ENCODE measurements at regions not wholly inside any gene's neighbourhood (a gene's known extent, or its start where the extent isn't known, plus 50 kb on each side); places are given as distances from the start of the nearest gene placed in this dataset.
A peak's percentile ranks its signal among the peaks of the same experiment; 100 is the strongest.
"Not testable (repeated sequence)": the region's sequence is repeated elsewhere in the genome, so short reads cannot be mapped to it uniquely, and the experiment has no call there.

DNA sequence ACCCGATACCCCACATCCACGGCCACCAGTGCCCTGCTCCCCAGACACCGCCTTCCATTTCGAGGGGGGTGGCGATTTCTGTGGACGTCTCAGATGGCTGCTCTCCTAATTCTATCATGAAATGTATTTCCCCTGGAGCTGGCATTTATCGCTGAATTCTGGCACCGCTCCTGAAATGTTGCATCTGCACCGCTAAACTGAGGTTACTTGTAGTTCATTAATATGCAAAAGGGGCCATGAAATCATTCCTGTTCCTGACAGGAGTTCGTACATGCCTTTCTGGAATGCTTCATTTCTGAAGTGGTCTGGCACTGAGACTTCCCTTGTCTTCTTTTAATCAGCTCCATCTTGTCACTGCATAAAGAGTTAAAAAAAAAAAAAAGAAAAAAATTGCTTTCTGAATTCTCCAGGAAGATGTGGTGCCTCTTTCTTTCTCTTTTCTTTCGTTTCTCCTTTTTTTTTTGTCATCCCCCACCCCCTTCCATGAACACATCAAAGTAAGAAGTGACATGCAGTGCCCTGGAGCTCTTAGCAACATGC lies 97.7 kb upstream of the SMARCA2 start:
- no peak for DNase-seq (ENCODE audit: low read depth in 2 of 2)

DNA sequence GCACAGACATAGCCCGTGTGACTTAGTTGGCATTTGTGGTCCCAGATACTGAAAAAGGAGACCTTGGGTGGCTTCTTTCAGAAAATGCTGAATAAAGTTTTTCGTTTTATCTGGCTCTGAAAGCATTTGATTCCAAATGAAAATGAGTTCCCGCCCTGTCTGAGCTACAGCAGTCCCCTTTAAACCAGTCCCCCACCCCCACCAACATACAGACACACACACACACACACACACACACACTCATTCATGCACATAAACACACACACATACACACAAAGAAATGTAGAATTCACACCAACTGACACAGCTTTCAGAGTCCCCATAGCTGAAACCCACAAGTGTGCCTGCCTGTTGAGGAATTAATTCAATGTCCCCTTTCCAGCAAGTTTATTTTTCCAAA lies 97.0 kb upstream of the SMARCA2 start:
- DNase-seq (ENCODE audit: low read depth in 2 of 2): no peak

DNA sequence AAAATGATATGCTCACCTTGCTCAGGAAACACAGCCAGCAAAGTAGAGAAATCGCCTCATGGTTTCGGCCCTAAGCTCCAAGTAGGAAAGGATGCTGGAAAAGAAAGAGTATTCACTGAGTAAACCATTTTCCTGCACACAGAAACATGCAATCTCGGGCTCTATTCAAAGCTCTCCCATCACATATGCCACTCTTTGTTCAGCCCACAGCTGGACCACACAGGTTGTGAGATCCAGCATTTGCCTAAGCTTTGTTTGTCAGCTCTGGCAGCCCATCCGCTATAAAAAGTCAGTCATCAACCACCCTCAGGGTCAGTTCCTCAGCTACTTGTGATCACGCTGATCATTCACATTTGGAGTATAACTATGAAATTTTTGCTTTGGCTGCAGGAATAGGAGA lies 96.5 kb upstream of the SMARCA2 start:
- DNase-seq (ENCODE audit: low read depth in 2 of 2): no peak

DNA sequence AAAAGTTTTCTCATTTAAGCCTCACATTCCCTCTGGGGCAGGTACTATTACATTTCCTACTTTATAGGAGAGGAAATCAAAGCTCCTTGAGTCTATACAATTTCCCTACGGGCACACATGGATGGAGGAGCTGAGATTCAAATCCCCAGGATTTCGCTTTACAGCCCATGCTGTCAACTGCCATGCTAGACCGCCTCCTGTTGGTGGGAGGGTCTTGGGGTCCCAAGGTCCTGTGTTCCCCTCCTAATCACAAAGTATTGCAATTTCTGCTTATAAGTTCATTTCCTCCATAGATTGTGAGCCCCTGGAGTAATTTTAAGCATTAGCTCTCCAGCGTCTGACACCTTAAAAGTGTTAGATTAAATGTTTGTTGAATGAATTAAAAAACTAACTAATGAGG lies 95.9 kb upstream of the SMARCA2 start:
- DNase-seq (ENCODE audit: low read depth in 2 of 2): no peak

DNA sequence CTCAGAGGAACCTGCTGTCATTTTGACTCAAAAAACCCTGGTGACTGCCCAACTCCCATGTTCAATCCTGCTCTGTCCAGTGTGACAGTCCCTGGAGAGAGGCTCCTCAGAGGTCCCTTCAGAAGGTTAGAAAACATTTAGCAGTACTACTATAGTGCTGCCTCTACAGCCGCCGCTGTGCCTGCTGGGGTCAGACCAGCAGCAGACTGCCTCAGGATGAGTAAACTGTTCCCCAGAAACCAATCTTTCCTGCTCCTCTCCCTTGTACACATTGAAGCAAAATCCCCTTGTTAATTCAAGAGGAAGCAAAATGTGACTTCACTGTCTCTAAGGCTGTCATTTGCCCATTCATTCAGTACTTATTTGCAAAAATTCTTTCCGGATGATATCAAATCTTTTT lies 94.8 kb upstream of the SMARCA2 start:
- DNase-seq (ENCODE audit: low read depth in 2 of 2): no peak

DNA sequence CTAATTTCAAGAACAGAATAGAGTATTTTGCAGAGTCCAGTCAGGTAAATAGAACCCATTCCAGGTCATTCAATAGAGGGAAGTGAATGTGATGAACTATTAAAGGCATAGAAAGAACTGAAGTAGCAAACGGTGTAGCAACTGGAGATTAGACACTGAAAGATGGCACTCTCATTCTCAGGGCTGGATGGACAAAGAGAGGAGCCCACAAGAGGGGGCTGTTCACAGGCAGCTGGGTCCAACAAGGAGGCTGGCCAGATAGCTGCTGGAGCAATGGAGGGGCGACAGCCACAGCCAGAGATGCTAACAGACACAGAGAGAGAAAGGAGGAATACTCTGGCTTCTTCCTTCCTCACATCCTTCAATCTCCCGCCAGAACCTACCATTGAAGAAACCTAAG lies 93.1 kb upstream of the SMARCA2 start:
- no peak for DNase-seq (ENCODE audit: low read depth in 2 of 2)

DNA sequence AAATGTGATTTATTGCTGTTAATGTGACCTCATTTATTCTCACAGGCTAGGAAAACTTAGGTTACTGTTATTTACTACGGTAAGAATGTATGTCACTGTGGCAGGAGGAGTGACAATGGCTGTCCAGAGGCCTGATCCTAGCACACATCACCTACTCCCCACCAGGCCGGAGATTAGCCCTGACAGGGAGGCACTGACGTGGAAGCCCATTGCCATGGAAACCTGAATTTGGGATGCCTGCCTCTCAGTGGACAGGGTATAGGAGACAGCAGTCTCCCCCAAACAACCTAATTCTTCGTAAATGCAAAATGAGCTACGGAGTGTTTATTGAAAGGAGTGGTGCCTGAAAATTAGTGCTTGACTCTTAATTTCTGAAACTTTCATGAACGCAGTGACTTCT lies 87.6 kb upstream of the SMARCA2 start:
- no peak for DNase-seq (ENCODE audit: low read depth in 2 of 2)

DNA sequence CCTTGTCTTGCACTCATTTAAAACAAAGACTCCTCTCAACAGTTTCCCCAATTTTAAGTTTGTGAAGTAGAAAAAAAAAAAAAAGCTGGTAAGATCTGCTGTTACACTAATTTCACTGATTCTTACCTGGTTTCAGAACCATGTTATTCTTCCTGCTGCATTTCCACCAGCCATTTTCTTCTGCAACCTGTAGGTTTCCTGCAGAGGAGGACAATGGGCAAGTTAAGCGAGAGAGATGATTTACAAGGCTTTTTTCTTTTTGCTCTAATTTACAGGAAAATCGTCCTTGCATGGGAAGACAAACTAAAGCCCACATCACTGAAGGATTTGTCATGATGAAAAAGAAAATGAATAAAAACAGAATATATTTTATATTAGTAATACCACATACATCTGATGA lies 86.0 kb upstream of the SMARCA2 start:
- no peak for DNase-seq (ENCODE audit: low read depth in 2 of 2)

DNA sequence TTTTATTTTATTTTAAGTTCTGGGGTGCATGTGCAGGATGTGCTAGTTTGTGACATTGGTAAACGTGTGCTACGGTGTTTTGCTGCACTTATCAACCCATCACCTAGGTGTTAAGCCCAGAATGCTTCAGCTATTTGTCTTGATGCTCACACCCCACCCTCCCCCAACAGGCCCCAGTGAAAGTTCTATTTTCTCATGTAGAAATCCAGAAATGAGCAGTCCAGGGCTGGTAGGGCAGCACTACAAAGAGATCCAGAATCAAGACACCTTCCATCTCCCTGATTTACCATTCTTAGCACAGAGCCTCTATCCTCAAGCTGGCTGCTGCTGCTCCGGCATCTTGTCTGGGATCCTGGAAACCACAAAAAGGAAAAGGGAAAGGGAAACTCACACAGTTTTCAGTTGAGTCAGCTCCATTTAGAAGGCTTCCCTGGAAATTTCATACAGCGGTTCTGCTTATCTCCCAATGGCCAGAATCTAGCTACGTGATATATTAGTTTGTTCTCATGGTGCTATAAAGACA lies 85.4 kb upstream of the SMARCA2 start:
- no peak for DNase-seq (ENCODE audit: low read depth in 2 of 2)

DNA sequence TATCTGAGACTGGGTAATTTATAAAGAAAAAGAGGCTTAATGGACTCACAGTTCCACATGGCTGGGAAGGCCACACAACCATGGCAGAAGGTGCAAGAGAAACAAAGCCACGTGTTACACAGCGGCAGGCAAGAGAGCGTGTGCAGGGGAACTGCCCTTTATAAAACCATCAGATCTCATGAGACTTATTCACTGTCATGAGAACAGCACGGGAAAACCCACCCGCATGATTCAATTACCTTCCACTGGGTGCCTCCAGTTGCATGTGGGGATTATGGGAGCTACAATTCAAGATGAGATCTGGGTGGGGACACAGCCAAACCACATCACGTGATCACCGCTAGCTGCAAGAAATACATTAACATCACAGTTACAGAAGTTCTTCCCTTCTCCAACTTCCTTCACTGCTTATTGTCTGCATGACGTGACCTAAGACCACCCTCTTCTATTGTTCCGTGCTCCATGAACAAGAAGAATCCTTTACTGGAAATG lies 84.9 kb upstream of the SMARCA2 start:
- DNase-seq (ENCODE audit: low read depth in 2 of 2): not testable (repeated sequence)

DNA sequence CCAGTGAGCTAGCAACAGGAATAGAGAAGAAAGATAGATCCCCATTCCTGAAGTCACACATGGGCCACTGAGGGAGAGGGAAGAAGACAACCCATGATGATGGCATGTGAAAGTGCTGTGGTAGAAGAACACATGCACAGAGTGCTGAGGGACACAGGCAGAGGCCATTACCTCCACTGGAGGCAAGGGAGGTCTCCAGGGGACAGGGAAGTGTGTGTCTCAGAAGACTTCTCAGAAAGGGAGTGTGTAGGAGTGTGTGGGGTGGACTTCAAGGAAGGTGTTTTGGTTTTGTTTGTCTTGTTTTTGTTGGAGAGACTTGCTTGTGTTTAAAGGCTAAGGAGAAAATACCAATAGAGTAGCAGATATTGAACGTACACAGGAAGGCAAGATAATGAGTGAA lies 77.0 kb upstream of the SMARCA2 start:
- no peak for DNase-seq (ENCODE audit: low read depth in 2 of 2)

DNA sequence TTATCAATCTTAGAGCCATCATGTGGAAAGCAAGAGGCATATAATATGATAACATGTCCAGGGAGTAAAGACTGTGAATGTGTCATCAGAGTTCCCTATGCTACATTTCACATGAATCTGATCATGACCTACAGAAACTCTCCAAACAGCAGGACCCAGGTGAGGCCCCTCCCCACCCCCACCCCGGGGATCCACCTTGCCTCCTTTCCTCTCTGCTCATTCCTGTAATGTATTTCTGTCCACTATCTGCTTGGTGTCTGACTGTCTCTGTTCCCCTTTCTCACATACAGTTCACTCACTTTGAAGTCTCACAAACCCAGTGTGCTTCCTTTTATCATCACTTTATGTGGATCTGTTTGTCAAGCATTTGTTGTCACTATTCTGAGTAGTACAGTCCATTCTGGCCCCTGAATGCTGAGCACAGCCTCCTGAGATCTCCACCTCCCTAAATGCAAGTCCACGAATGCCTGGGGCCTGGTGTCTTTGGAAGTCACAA lies 76.4 kb upstream of the SMARCA2 start:
- no peak for DNase-seq (ENCODE audit: low read depth in 2 of 2)

DNA sequence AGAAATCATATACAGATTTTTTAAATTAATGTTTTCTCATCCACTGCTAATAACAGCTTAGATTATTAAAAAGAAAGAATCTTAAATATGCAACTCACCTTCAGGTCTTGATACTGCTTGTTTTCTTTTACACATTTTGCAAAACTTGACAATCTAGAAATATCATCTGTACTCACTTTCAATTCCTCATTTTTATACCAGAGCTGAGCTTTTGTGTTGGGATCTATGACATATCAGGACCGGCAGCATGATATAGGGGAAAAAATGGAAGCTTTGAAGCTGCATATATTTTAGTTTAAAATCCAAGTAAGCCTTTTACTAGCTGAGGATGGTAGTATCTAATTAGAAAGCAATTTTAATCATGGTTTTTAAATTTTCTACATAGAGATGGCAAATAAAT lies 75.7 kb upstream of the SMARCA2 start:
- no peak for DNase-seq (ENCODE audit: low read depth in 2 of 2)

DNA sequence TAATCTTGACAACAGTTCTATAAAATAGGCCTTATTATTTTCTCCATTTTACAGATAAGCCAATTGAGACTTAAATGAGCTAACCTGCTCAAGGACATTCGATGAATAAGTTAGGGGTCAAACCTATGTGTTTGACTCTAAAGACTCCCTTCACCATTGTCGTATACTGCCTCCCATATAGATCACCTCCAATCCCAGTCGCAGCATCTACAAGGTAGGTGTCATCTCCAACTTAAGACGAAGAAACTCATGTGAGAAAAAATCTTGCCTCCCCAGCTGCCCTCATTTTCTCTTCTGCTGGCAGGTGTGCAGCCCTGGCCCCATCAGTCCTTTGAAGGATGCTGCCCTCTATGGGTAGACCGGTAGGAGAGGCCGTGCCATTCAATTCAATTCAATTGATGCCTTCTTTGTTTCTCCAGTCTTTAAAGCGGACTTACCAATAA lies 75.2 kb upstream of the SMARCA2 start:
- peak; percentile 2 to 30 for DNase-seq (ENCODE audit: low read depth in 2 of 2)

DNA sequence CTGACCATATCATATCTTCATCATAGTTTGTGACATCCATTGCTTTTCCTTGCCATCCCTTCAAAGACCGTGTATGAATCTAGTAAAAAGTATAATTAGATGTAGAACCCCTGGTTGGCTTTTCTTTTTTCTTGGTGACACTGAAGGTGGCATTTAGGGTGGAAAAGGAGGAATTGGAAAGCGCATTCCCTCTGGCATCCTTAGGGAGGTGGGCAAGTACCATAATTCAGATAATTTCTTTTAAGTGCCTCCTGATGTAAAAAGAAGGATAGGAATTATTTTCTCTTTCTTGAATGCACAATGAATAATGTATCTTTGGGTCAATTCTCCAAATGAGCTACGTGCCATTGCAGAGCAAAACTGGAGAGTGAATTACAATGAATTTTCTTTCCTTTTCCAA lies 73.2 kb upstream of the SMARCA2 start:
- peak; percentile 6 to 7 for DNase-seq (ENCODE audit: low read depth in 2 of 2)

DNA sequence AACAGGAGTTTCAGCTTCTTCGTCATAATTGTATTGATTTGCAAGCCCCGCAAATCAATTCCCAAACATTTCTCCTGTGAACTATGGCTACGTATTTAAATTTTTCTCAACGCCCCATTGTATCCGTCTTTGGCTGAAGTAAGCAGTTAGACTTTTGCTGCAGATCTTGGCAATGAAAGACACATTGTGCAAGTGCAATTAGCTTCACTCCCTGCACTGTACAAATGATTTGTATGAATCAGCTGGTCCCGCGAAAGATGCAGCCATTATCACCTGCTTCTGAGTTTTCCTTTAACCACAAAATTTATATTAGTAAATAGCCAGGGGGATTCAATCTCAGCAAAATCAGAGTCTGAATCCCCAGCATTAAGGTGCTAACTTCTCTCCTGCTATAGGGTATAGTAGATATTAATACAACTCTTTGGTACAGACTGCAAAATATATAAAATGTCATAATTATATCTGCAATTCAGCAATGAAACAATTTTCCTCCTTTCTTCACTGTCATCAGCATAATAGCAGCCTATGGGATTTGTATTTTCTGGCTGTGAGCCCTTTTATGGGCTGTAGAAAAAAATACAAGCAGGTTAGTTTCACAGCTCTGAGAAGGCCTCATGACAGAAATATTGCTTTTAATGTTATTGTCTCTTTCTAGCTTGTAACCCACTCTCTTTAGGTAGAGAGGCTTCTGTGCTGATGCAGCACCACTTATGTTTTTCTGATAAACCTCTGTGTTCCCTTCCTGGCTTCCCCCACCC lies 68.4 kb upstream of the SMARCA2 start:
- DNase-seq (ENCODE audit: low read depth in 2 of 2): no peak

DNA sequence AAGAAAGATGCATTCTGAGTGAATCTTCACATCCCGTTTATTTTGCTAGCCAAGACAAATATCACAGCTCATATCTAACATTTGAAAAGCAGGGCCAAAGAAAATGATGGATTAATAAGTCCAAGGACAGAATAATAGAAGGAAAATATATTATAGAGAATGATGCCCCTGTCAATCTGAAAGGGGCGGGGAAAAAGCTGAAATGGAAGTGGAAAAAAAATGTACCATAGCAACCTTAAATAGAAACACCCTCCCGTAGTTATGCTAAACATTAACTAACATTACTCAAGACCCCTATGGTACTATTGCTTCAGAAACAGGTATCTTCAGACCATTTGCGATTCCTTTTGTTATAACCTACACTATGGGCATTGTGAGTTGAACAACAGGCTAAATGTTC lies 67.7 kb upstream of the SMARCA2 start:
- DNase-seq (ENCODE audit: low read depth in 2 of 2): no peak

DNA sequence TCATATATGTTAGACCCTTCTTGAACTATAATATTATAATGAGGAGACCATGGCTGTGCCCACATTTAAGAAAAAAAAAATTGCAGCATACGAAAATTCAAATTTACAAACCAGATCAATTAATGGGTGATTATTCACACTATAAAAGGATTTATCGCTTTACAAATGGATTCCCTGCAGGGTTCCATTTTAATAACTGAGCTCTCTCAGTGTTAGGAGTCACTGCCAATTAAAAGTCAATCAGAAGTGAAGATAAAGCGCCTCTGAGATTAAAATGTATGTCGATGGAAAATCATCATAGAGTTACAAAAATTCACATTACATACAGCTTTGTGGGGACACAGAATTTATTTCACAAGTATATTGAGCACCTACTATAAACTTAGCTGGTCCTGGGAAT lies 66.6 kb upstream of the SMARCA2 start:
- no peak for DNase-seq (ENCODE audit: low read depth in 2 of 2)

DNA sequence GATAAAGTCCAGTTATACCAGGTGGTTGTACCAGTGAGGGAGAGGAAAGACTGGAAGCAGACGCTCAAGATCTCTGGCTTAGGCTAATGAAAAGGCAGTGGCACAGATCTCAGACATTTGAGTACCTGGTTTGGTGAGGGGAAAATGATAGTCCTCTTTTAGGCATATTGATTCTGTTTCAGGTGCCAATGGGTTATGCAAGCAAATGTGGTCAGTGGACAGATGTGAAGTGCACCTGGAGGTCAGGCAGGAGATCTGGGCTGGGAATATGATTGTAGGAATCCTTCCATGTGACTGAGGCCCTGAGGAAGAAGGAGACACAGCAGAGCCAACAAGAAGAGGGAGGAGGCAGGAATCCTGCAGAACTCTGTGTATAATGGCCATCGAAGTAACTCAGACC lies 63.7 kb upstream of the SMARCA2 start:
- DNase-seq (ENCODE audit: low read depth in 2 of 2): no peak

DNA sequence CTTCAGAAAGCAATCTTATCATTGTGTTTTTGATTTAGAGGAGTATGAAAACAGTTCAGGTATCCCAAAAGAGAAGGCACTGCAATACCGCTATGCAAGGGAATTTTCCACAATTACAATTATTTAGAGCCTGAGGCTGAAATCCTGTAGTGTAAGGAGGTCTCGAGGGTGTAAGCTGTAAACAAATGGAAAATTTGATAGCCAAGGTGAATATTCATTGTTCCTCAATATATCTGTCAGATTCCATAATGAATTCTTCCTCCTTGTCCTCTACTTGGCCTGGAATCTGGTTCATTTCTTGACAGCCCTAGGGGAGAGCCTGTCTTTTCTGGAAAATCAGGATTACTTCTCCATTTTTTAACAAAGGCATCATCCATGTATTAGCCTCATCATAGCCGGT lies 63.1 kb upstream of the SMARCA2 start:
- DNase-seq (ENCODE audit: low read depth in 2 of 2): no peak

DNA sequence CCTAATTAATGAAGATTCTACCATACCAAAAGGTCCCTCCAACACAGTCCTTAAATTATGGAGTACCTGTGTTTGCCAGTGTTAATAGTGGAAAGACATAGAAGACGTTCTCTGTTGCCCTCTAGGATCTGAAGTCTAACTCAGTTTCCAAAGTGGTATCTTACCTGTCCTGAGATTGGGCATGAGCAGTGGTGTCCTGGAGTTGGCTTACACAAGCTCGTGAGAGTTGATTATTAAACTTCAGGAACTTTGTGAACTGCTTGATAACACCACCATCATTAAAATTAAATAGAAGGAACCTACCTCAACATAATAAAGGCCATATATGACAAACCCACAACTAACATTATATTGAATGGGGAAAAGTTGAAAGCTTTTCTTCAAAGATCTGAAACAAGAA lies 60.9 kb upstream of the SMARCA2 start:
- no peak for DNase-seq (ENCODE audit: low read depth in 2 of 2)

DNA sequence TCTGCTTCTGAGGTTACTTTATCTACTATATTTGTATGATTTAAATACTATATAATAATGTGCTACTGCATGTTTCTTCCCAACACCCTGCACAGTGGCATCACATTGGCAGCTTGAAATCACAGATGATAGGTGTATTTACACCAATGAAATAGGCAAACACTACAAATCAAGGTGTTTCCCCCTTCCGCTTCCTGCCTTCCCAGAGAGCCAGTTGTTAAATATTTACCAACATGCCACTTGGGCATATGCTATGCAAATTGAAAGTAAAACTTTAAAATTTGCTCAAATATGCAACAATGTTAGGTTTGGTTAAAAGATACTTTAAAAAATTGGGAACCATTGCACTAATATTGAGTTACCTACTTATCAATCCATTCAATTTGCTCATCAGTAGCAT lies 58.2 kb upstream of the SMARCA2 start:
- no peak for DNase-seq (ENCODE audit: low read depth in 2 of 2)

DNA sequence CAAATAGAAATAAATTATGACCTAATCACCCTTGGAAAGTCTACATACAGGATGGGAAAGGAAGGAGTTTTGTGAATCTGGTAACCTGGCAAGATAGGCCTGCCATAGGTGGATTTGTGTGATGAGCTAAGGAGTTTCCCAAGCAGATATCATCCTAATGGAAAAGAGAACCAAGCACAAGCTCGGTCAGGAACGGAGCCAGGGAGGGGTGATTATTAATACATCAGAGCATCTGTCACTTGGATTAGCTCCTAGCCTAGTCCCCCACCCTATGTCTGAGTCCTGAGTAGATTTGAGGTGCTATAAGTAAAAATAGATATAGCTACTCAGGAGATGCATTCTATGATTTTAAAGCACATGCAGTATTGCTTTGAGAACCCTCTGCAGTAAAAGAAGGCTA lies 57.3 kb upstream of the SMARCA2 start:
- DNase-seq (ENCODE audit: low read depth in 2 of 2): no peak
